ENCODE measurements at regions not wholly inside any gene's neighbourhood (a gene's known extent, or its start where the extent isn't known, plus 50 kb on each side); places are given as distances from the start of the nearest gene placed in this dataset.

- no peaks in the 10 kb centered on the region for H3K9me3 ChIP-seq (ENCODE audit: insufficient read depth, low read length)
- no peak overlapping the region for H3K9ac ChIP-seq (ENCODE audit: low read length)
- H3F3A ChIP-seq (ENCODE audit: insufficient read depth), result no peaks in the 10 kb centered on the region
- H3K9me2 ChIP-seq (replicated peaks; ENCODE audit: insufficient read depth, low read length), result no peaks in the 10 kb centered on the region
- no peaks in the 10 kb centered on the region for H3K79me2 ChIP-seq (ENCODE audit: insufficient read depth, low read length)
- no peaks in the 10 kb centered on the region for H3K27me3 ChIP-seq (ENCODE audit: low read length)
- no peak for TF ChIP-seq EZH2phosphoT487 (conservative IDR thresholded peaks at IDR 0.05; ENCODE audit: low read length)
- no peak for TF ChIP-seq CTCF (IDR thresholded peaks at IDR 0.05; ENCODE audit: insufficient read depth, low read length, poor library complexity, severe bottlenecking)
- H3K4me2 ChIP-seq (ENCODE audit: low read depth, low read length, poor library complexity, severe bottlenecking), result no peak overlapping the region
- 0 out of 2 replicates have a peak, but pooled peaks cover 2% of the 10 kb centered on the region for H3K36me3 ChIP-seq (ENCODE audit: low read length)
- H3K4me3 ChIP-seq (ENCODE audit: insufficient read depth, low read length, poor library complexity, severe bottlenecking), result no peak overlapping the region
- no peak overlapping the region for H2AFZ ChIP-seq (ENCODE audit: low read depth, low read length, severe bottlenecking)
- no peak overlapping the region for H3K27ac ChIP-seq (ENCODE audit: low read depth, low read length)
- H4K20me1 ChIP-seq (ENCODE audit: low read depth, low read length), result no peaks in the 10 kb centered on the region
Measured at GRCh38 chr2:51662187-51662586, 630.3 kb upstream of the NRXN1 start.

- no peaks in the 10 kb centered on the region for H3F3A ChIP-seq (ENCODE audit: insufficient read depth)
- no peak overlapping the region for H2AFZ ChIP-seq (ENCODE audit: low read depth, low read length, severe bottlenecking)
- H3K27me3 ChIP-seq (ENCODE audit: low read length), result no peaks in the 10 kb centered on the region
- no peak overlapping the region for H3K4me2 ChIP-seq (ENCODE audit: low read depth, low read length, poor library complexity, severe bottlenecking)
- H3K36me3 ChIP-seq (ENCODE audit: low read length), result 0 out of 2 replicates have a peak, but pooled peaks cover 2% of the 10 kb centered on the region
- H3K9me3 ChIP-seq (ENCODE audit: insufficient read depth, low read length), result no peaks in the 10 kb centered on the region
- H3K9me2 ChIP-seq (replicated peaks; ENCODE audit: insufficient read depth, low read length), result no peaks in the 10 kb centered on the region
- TF ChIP-seq EZH2phosphoT487 (conservative IDR thresholded peaks at IDR 0.05; ENCODE audit: low read length), result no peak
- TF ChIP-seq CTCF (IDR thresholded peaks at IDR 0.05; ENCODE audit: insufficient read depth, low read length, poor library complexity, severe bottlenecking), result no peak
- no peak overlapping the region for H3K4me3 ChIP-seq (ENCODE audit: insufficient read depth, low read length, poor library complexity, severe bottlenecking)
- no peak overlapping the region for H3K9ac ChIP-seq (ENCODE audit: low read length)
- H4K20me1 ChIP-seq (ENCODE audit: low read depth, low read length), result no peaks in the 10 kb centered on the region
- no peaks in the 10 kb centered on the region for H3K79me2 ChIP-seq (ENCODE audit: insufficient read depth, low read length)
- H3K27ac ChIP-seq (ENCODE audit: low read depth, low read length), result no peak overlapping the region
Measured at GRCh38 chr2:51657849-51658248, 625.9 kb upstream of the NRXN1 start.

GRCh38 chr2:51650769-51651168, 618.8 kb upstream of the NRXN1 start:
- Histone ChIP-seq H3K27ac (ENCODE audit: low read depth, low read length) (no peak overlapping the region), H2AFZ (ENCODE audit: low read depth, low read length, severe bottlenecking) (peak overlapping the region; percentile 66), H4K20me1 (ENCODE audit: low read depth, low read length) (no peaks in the 10 kb centered on the region), H3K9me3 (ENCODE audit: insufficient read depth, low read length) (no peaks in the 10 kb centered on the region), H3K27me3 (ENCODE audit: low read length) (no peaks in the 10 kb centered on the region), H3F3A (ENCODE audit: insufficient read depth) (no peaks in the 10 kb centered on the region), H3K9ac (ENCODE audit: low read length) (no peak overlapping the region), H3K36me3 (ENCODE audit: low read length) (no peaks in the 10 kb centered on the region), H3K4me3 (ENCODE audit: insufficient read depth, low read length, poor library complexity, severe bottlenecking) (no peak overlapping the region), H3K9me2 (replicated peaks; ENCODE audit: insufficient read depth, low read length) (no peaks in the 10 kb centered on the region), H3K4me2 (ENCODE audit: low read depth, low read length, poor library complexity, severe bottlenecking) (peak overlapping the region; percentile 43), H3K79me2 (ENCODE audit: insufficient read depth, low read length) (no peaks in the 10 kb centered on the region)
- TF ChIP-seq EZH2phosphoT487 (conservative IDR thresholded peaks at IDR 0.05; ENCODE audit: low read length), result no peak
- TF ChIP-seq CTCF (IDR thresholded peaks at IDR 0.05; ENCODE audit: insufficient read depth, low read length, poor library complexity, severe bottlenecking), result no peak

Data from SU-DHL-6 (cell line).